Loucy (cell line): ENCODE measurements at regions not wholly inside any gene's neighbourhood (a gene's known extent, or its start where the extent isn't known, plus 50 kb on each side); places are given as distances from the start of the nearest gene placed in this dataset.

Source experiments
- CTCF ChIP-seq: fragments of 200-600 bp; sonication (generic); conservative IDR thresholded peaks from 2 replicates; pipeline ENCODE4 v1.5.1; 2014; ENCODE audit warnings: mild to moderate bottlenecking, antibody characterized with exemption, low read length
- EZH2phosphoT487 ChIP-seq: fragments of 200-600 bp; IDR thresholded peaks from 2 replicates; pipeline ENCODE4 v1.6.1; 2018; ENCODE audit warnings: antibody characterized with exemption, mild to moderate bottlenecking, moderate library complexity, borderline replicate concordance

- TF ChIP-seq CTCF: no peak
- TF ChIP-seq EZH2phosphoT487: no peak
These were observed 62.7 kb upstream of the AMPD3 start for GRCh38 chr11:10392095-10393079.
